GM21529 (cell line): ENCODE measurements at regions not wholly inside any gene's neighbourhood (a gene's known extent, or its start where the extent isn't known, plus 50 kb on each side); places are given as distances from the start of the nearest gene placed in this dataset.

Experiments
- ATAC-seq: cut with Tn5 transposase; IDR thresholded peaks from one replicate; pipeline ENCODE4 v1.9.1; 2021; ENCODE audit not compliant: unreplicated experiment

GRCh38 chr4:19915276-19915675 is 336.4 kb upstream of the SLIT2 start:
- no peak for ATAC-seq

- ATAC-seq = no peak
Observed at GRCh38 chr4:19913650-19914049, 338.1 kb upstream of the SLIT2 start.

GRCh38 chr4:19910861-19911525 is 340.7 kb upstream of the SLIT2 start:
- no peak for ATAC-seq

GRCh38 chr4:19905024-19905423 is 346.7 kb upstream of the SLIT2 start:
- no peak for ATAC-seq

- no peak for ATAC-seq
Observed at GRCh38 chr4:19888587-19888986, 363.1 kb upstream of the SLIT2 start.

- no peak for ATAC-seq
Observed at GRCh38 chr4:19883841-19884240, 367.9 kb upstream of the SLIT2 start.

GRCh38 chr4:19880206-19880605 is 371.5 kb upstream of the SLIT2 start:
- no peak for ATAC-seq

- no peak for ATAC-seq
Observed at GRCh38 chr4:19879330-19879729, 372.4 kb upstream of the SLIT2 start.

- ATAC-seq = no peak
Observed at GRCh38 chr4:19857991-19858390, 393.7 kb upstream of the SLIT2 start.

GRCh38 chr4:19857380-19857779 is 394.3 kb upstream of the SLIT2 start:
- no peak for ATAC-seq

- no peak for ATAC-seq
Observed at GRCh38 chr4:19850909-19851308, 400.8 kb upstream of the SLIT2 start.

GRCh38 chr4:19844446-19844845 is 407.3 kb upstream of the SLIT2 start:
- ATAC-seq = no peak

- no peak for ATAC-seq
Observed at GRCh38 chr4:19842471-19842870, 409.2 kb upstream of the SLIT2 start.

- no peak for ATAC-seq
Observed at GRCh38 chr4:19838858-19839257, 412.8 kb upstream of the SLIT2 start.

GRCh38 chr4:19835429-19835828 is 416.3 kb upstream of the SLIT2 start:
- ATAC-seq = no peak

- no peak for ATAC-seq
Observed at GRCh38 chr4:19832411-19832810, 419.3 kb upstream of the SLIT2 start.

- ATAC-seq = no peak
Observed at GRCh38 chr4:19831644-19832285, 419.9 kb upstream of the SLIT2 start.

- no peak for ATAC-seq
Observed at GRCh38 chr4:19829101-19829500, 422.6 kb upstream of the SLIT2 start.

- ATAC-seq = no peak
Observed at GRCh38 chr4:19823781-19824180, 427.9 kb upstream of the SLIT2 start.

- ATAC-seq = no peak
Observed at GRCh38 chr4:19819737-19820136, 432.0 kb upstream of the SLIT2 start.

- no peak for ATAC-seq
Observed at GRCh38 chr4:19809989-19810388, 441.7 kb upstream of the SLIT2 start.

- ATAC-seq = no peak
Observed at GRCh38 chr4:19807505-19807904, 444.2 kb upstream of the SLIT2 start.

GRCh38 chr4:19806865-19807264 is 444.8 kb upstream of the SLIT2 start:
- ATAC-seq = no peak
